ENCODE measurements at regions not wholly inside any gene's neighbourhood (a gene's known extent, or its start where the extent isn't known, plus 50 kb on each side); places are given as distances from the start of the nearest gene placed in this dataset.

DNA sequence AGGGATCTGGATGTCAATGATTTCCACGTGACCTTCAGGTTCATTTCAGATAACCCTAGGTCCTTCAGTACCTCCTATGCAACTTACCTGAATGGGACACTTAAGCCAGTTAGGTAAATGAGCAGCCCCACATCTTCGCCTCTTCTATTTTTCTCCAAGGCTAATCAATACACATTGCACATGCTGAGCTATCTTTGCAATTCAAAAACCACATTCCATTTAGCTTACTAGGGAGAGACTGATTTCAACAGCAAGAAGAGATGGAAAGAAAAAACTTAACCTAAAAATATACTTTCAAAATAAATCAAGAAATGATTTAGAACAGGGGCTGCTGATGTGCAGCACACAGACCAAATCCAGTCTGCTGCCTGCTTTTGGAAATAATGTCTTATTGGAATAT, 81.8 kb upstream of the CDCA7L start:
- H4K20me1 ChIP-seq (ENCODE audit: control insufficient read depth, insufficient read depth, insufficient read length) = no peaks in the 10 kb centered on the region
- no peaks in the 10 kb centered on the region for H3K79me1 ChIP-seq (ENCODE audit: insufficient read depth, low read depth, low read length, poor library complexity, severe bottlenecking)
- no peak overlapping the region for H2AK5ac ChIP-seq (ENCODE audit: insufficient read length, low read length)
- Mint-ChIP-seq H3K4me1 (peaks cover 7 to 12% of the 10 kb centered on the region in 2 experiments; a peak in 3 of 4 replicates), H3K27me3 (ENCODE audit: low read depth) (no peaks in the 10 kb centered on the region), H3K27ac (no peak overlapping the region), H3K4me3 (no peak overlapping the region; a peak in 1 of 5 replicates), H3K36me3 (ENCODE audit: insufficient read depth in 1 of 3, low read depth in 3 of 3) (peaks cover 9 to 29% (median 13%) of the 10 kb centered on the region in 3 experiments), H3K9me3 (peaks cover 22 to 25% of the 10 kb centered on the region in 2 experiments)
- no peak overlapping the region for H4K5ac ChIP-seq (ENCODE audit: insufficient read length, low read depth, low read length)
- H3K23ac ChIP-seq (ENCODE audit: insufficient read length, low read depth, low read length) = no peak overlapping the region
- no peak overlapping the region for H2BK15ac ChIP-seq (ENCODE audit: low read depth, low read length)
- no peak overlapping the region for H3K56ac ChIP-seq (ENCODE audit: insufficient read length, low read depth, low read length)
- no peaks in the 10 kb centered on the region for H3K23me2 ChIP-seq (ENCODE audit: insufficient read length, low read depth, low read length, poor library complexity, severe bottlenecking)
- H2AFZ ChIP-seq (ENCODE audit: low read length) = no peak overlapping the region
- no peak overlapping the region for H4K8ac ChIP-seq (replicated peaks; ENCODE audit: insufficient read length, low read depth, low read length)
- no peak overlapping the region for H2BK12ac ChIP-seq (ENCODE audit: insufficient read length, low read depth, low read length)
- TF ChIP-seq, protein P1, sequence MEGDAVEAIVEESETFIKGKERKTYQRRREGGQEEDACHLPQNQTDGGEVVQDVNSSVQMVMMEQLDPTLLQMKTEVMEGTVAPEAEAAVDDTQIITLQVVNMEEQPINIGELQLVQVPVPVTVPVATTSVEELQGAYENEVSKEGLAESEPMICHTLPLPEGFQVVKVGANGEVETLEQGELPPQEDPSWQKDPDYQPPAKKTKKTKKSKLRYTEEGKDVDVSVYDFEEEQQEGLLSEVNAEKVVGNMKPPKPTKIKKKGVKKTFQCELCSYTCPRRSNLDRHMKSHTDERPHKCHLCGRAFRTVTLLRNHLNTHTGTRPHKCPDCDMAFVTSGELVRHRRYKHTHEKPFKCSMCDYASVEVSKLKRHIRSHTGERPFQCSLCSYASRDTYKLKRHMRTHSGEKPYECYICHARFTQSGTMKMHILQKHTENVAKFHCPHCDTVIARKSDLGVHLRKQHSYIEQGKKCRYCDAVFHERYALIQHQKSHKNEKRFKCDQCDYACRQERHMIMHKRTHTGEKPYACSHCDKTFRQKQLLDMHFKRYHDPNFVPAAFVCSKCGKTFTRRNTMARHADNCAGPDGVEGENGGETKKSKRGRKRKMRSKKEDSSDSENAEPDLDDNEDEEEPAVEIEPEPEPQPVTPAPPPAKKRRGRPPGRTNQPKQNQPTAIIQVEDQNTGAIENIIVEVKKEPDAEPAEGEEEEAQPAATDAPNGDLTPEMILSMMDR (conservative IDR thresholded peaks at IDR 0.05) = no peak
- H3K4me1 ChIP-seq (ENCODE audit: insufficient read depth, low read length) = peaks cover 2% of the 10 kb centered on the region; the same call in 1 of the 2 replicates
- H2BK5ac ChIP-seq (ENCODE audit: insufficient read length, low read length) = no peak overlapping the region
- H2BK120ac ChIP-seq (ENCODE audit: low read depth, low read length, poor library complexity, severe bottlenecking) = no peak overlapping the region
- WGBS (ENCODE audit: extremely low coverage, insufficient read length, low lambda C conversion rate) = no CpG with 5 or more reads among the region's 2 CpGs
- H4K91ac ChIP-seq (ENCODE audit: insufficient read length, low read depth, low read length) = no peak overlapping the region
- H3T11ph ChIP-seq (ENCODE audit: low read length) = no peak overlapping the region
- no peak for DNase-seq
- no peak overlapping the region for H3K14ac ChIP-seq (ENCODE audit: insufficient read depth, low read length)
- H3K18ac ChIP-seq (ENCODE audit: insufficient read length, low read depth, low read length) = no peak overlapping the region
- no peaks in the 10 kb centered on the region for H3K79me2 ChIP-seq (ENCODE audit: insufficient read depth, low read length)
- no peak overlapping the region for H2BK20ac ChIP-seq (ENCODE audit: low read depth, low read length, poor library complexity, severe bottlenecking)
- H3K4ac ChIP-seq (ENCODE audit: low read depth, low read length) = no peak overlapping the region
- no peak overlapping the region for H3K4me2 ChIP-seq (ENCODE audit: insufficient read depth, insufficient read length, low read length)
- H3K27me3 ChIP-seq (ENCODE audit: insufficient read depth, low read length) = no peaks in the 10 kb centered on the region
- H3K27ac ChIP-seq (ENCODE audit: insufficient read length, low read depth, low read length) = no peak overlapping the region
- no peak overlapping the region for H3K9ac ChIP-seq (ENCODE audit: extremely low read depth, insufficient read length, low read length)
- H3K9me3 ChIP-seq (ENCODE audit: control insufficient read depth, low read depth, low read length) = peaks cover 6% of the 10 kb centered on the region

Measured in H9 (cell line).